GM10248 (cell line): ENCODE measurements at regions not wholly inside any gene's neighbourhood (a gene's known extent, or its start where the extent isn't known, plus 50 kb on each side); places are given as distances from the start of the nearest gene placed in this dataset.
A peak's percentile ranks its signal among the peaks of the same experiment; 100 is the strongest.

Experiments used
- CTCF ChIA-PET: fragments of 300-600 bp; sonication (Branson Sonifier 250); formaldehyde crosslinking; extraction: SDS; loops from one replicate; lab custom pipeline; 2021; ENCODE audit warnings: antibody characterized with exemption; lab: Yijun Ruan, JAX
- POLR2A ChIA-PET: fragments of 350-650 bp; sonication (Branson Sonifier 250); formaldehyde crosslinking; extraction: SDS; loops from one replicate; lab custom pipeline; 2020; ENCODE audit warnings: antibody characterized with exemption; lab: Yijun Ruan, JAX
- DNase-seq: peaks from one replicate; pipeline ENCODE4 v3.0.0; 2012; ENCODE audit errors: extremely low spot score
- TF ChIP-seq, protein P1 (sequence below): IDR thresholded peaks from 2 replicates; pipeline ENCODE4 v1.5.1; 2012; ENCODE audit warnings: mild to moderate bottlenecking, low read depth; ENCODE audit errors: extremely low read depth, missing control alignments, control extremely low read depth

DNA sequence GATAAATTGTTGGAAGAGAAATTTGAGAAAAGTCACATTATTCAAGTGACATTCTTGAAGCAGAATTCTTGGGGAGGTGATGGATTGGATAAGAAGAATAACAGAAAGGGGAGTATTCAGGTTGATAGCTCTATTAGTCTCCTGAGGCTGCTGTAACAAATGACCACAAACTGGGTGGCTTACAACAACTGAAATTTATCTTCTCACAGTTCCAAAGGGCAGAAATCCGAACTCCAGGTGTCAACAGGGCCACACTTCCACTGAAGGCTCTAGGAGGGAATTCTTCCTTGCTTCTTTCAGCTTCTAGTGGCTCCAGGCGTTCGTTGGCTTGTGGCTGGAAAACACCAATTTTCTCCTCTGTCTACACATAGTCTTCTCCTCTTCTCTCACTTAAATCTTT is 99.8 kb downstream of the TES start:
- TF ChIP-seq, protein P1, sequence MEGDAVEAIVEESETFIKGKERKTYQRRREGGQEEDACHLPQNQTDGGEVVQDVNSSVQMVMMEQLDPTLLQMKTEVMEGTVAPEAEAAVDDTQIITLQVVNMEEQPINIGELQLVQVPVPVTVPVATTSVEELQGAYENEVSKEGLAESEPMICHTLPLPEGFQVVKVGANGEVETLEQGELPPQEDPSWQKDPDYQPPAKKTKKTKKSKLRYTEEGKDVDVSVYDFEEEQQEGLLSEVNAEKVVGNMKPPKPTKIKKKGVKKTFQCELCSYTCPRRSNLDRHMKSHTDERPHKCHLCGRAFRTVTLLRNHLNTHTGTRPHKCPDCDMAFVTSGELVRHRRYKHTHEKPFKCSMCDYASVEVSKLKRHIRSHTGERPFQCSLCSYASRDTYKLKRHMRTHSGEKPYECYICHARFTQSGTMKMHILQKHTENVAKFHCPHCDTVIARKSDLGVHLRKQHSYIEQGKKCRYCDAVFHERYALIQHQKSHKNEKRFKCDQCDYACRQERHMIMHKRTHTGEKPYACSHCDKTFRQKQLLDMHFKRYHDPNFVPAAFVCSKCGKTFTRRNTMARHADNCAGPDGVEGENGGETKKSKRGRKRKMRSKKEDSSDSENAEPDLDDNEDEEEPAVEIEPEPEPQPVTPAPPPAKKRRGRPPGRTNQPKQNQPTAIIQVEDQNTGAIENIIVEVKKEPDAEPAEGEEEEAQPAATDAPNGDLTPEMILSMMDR: no peak
- no peak for DNase-seq
- POLR2A ChIA-PET: no interaction called here
- CTCF ChIA-PET: no interaction called here

DNA sequence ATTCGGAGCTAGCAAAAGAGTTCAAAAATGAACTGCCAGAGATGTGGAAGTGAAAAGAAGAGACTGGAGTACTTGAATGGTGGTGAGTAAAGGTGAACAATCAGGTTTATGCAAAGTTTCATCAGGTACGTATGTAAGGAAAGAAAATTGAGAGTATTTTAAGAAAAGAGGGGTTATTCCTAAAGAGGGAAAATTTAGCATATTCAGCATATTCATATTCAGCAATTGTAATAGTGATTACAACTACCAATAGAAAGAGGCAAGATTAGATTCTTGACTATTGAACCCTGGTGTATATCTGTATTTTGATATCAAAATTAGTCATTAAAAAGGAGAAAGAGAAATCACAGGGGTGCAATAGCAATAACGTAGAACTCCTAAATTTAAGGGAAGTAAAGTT is 100.9 kb downstream of the TES start:
- TF ChIP-seq, protein P1: no peak
- CTCF ChIA-PET: interaction anchor here (1.3 to 1.4 kb wide), 2 partner anchors 9 to 53 kb away, joined by 3 read pairs; no protein-coding TSS in a partner anchor
- DNase-seq: no peak
- POLR2A ChIA-PET: no interaction called here

DNA sequence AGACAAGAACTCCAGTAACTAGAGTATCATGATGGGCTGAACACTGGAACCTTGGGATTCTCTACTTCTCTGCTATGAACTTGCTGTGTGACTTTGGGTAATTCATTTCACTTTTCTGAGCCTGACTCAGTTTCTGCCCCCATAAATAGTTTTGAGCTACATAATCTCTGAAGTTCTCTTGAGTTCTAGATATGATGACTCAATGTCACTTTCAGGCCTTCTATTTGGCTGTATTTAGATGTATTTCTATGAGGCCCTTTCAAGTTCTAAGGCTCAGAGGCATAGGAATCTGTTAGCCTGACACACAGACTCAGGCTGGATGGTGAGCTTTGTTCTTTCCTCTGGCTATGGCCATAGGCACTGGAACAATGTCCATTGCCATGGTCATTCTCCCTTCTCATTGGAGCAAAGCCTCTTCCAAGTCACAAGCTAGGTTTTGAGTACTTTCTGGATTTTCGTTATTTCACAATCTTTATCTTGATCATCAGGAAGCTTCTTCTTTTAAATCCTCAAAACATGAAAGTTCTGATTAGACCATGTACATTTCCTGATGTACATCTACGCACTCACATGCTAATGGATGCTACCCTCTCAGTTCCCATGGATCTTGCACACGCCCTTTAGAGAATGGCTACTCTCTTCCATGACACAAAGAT is 101.6 kb downstream of the TES start:
- CTCF ChIA-PET: interaction anchor here (1.3 to 1.4 kb wide), 2 partner anchors 9 to 53 kb away, joined by 3 read pairs; no protein-coding TSS in a partner anchor
- TF ChIP-seq, protein P1: no peak
- POLR2A ChIA-PET: no interaction called here
- DNase-seq: no peak

DNA sequence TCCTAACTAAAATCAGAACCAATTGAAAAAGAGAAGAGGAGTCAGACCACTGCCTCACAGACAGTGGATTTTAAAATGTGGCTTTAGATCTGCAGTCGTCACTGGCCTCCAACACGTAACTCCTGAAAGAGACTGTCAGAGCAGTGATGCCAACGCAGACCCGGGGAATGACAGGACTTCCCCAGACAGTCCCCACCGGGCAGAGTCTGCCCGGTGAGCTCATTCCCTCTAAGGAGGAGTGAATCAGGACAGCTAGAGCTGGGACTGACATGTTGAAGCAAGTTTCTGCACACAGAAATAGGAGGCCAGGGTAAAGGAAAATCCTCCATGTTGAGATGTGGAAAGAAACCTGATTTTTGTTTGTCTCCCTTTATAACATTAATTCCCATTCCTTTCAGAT is 105.0 kb downstream of the TES start:
- TF ChIP-seq, protein P1: no peak
- no peak for DNase-seq
- POLR2A ChIA-PET: no interaction called here
- CTCF ChIA-PET: no interaction called here

DNA sequence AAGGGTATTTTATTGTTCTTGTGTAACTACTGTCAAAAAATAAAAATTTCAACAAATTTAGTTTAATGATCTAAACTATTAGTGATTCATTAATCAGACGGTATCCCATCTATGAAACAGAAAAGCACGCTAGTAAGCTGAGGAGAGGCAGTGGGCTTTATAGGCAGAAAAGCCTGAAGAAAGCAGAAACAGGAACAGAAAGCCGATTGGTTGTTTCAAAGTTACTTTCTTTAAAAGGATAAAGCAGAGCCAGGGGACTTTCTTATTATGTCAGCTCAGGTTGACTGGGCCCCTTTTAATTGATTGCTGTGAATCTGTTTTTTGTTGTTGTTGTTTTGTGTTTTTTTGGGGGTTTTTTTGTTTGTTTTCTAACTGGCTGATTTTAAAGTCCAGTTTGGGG is 105.5 kb downstream of the TES start:
- POLR2A ChIA-PET: no interaction called here
- CTCF ChIA-PET: no interaction called here
- TF ChIP-seq, protein P1: no peak
- peak; percentile 22 for DNase-seq

DNA sequence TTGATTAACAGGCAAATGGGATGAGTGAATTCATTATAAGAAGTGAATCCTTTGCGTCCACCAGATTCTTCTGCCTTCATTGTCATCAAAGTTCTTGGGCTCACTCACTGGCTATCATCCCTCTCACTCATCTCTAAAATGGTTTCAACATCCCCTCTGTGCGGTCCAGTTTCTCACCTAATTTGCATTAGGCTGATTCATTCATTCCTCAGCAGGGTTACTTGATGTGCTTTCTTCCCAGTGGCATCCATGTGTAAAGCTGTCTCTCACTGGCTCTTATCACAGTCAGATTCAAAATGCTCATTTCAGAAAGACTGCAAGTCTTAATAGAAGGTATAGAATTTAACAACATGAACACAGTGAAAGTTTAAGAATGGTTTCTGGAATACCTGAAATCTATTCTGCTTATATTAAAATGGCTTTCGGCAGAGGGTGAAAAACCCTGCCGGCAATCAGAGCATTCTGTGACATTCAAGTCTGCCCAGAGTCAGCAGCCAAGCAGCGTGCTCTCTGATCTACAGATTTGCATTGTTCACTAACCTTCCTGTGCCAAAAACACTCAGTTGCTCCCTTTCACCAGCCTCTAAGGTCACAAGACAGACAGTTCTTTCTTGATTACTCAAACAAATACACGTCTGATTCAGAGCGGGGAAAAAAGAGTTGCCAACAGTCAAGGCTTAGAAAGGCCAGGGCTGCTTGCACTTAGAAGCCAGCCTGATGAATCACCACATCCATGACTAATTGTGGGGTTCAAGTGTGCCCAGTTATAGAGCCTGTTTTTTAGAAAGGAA is 106.7 kb downstream of the TES start:
- ChIA-PET POLR2A (no interaction called here), CTCF (no interaction called here)
- TF ChIP-seq, protein P1: no peak
- DNase-seq: peak; percentile 35
